Spleen (tissue), 11 donors: ENCODE measurements at regions not wholly inside any gene's neighbourhood (a gene's known extent, or its start where the extent isn't known, plus 50 kb on each side); places are given as distances from the start of the nearest gene placed in this dataset.
"Not testable (repeated sequence)": the region's sequence is repeated elsewhere in the genome, so short reads cannot be mapped to it uniquely, and the experiment has no call there.

Experiments
- DNase-seq: peaks from one replicate; pipeline ENCODE4 v3.0.0-alpha.2; 2020
- H3K27ac ChIP-seq, 8 donors: fragments of 200-600 bp; sonication (generic) in 7 of 8; 1 replicate in 4 of 8; 2 replicates in 4 of 8; pipeline versions ENCODE4 v1.5.0 to v1.8.0; 2016 to 2021; ENCODE audit warnings: inconsistent platforms in 4 of 8, mild to moderate bottlenecking in 4 of 8, moderate library complexity in 1 of 8
- H3K27me3 ChIP-seq, 7 donors: fragments of 200-600 bp; sonication (generic) in 6 of 7; replicated peaks in 1 of 7; 1 replicate in 4 of 7; 2 replicates in 3 of 7; pipeline versions ENCODE4 v1.5.0 to v1.8.0; 2016 to 2021; ENCODE audit warnings: inconsistent platforms in 3 of 7, mild to moderate bottlenecking in 1 of 7
- H3K36me3 ChIP-seq, 6 donors: fragments of 200-600 bp; sonication (generic) in 5 of 6; 1 replicate in 4 of 6; 2 replicates in 2 of 6; pipeline versions ENCODE4 v1.5.0 to v1.8.0; 2016 to 2021; ENCODE audit warnings: inconsistent platforms in 2 of 6
- H3K4me1 ChIP-seq, 6 donors: fragments of 200-600 bp; sonication (generic) in 5 of 6; 1 replicate in 3 of 6; 2 replicates in 3 of 6; pipeline versions ENCODE4 v1.5.0 to v1.8.0; 2016 to 2021; ENCODE audit warnings: inconsistent platforms in 3 of 6
- H3K4me3 ChIP-seq, 8 donors: fragments of 200-600 bp; sonication (generic) in 7 of 8; 1 replicate in 4 of 8; 2 replicates in 4 of 8; pipeline versions ENCODE4 v1.5.0 to v1.8.0; 2016 to 2021; ENCODE audit warnings: inconsistent platforms in 4 of 8, mild to moderate bottlenecking in 4 of 8, moderate library complexity in 2 of 8
- H3K9me3 ChIP-seq, 8 donors: fragments of 200-600 bp; sonication (generic) in 7 of 8; 1 replicate in 4 of 8; 2 replicates in 4 of 8; pipeline versions ENCODE4 v1.5.0 to v1.8.0; 2016 to 2021; ENCODE audit warnings: inconsistent platforms in 4 of 8
- CTCF ChIP-seq, 11 experiments: fragments of 200-600 bp in 7 of 11; fragments of 450-650 bp in 4 of 11; sonication (generic) in 4 of 11; IDR thresholded peaks in 8 of 11; conservative IDR thresholded peaks in 3 of 11; 1 replicate in 7 of 11; 2 replicates in 4 of 11; pipeline versions ENCODE4 v1.4.0 to v1.8.0; 2016 to 2021; ENCODE audit warnings: antibody characterized with exemption in 11 of 11, inconsistent platforms in 4 of 11, mild to moderate bottlenecking in 1 of 11
- POLR2A ChIP-seq, 3 donors: fragments of 450-650 bp; IDR thresholded peaks; one replicate each; pipeline ENCODE4 v1.5.1; 2017; ENCODE audit warnings: antibody characterized with exemption in 3 of 3, mild to moderate bottlenecking in 1 of 3
- POLR2AphosphoS5 ChIP-seq, 3 donors: sonication (generic); formaldehyde crosslinking; IDR thresholded peaks; one replicate each; pipeline ENCODE4 v1.5.1; 2017; ENCODE audit warnings: antibody characterized with exemption in 3 of 3
- WGBS, 5 donors: extraction: QIAGEN DNeasy Blood & Tissue Kit in 3 of 5; methylation state at CpG; one replicate each; pipeline versions ENCODE4 v1.1.5 to v1.1.7; 2013 to 2018; 5-methylcytosine and 5-hydroxymethylcytosine counted together
- intact Hi-C: fragments of 100-400 bp; cut with DNase I; formaldehyde crosslinking; loops from one replicate; pipeline ENCODE4 v1.15.0; 2023; ENCODE audit warnings: low total_unique reads
- donor health status: healthy with polysubstance abuse.
- donor health status: DM: no; HTN: no; CAD: no; lungs with moderate emphysema.
- donor health status: DM: no; HTN: no; CAD: no.
- donor health status: Bipolar disorder and iron deficiency.
- donor health status: healthy.
- donor health status: DM: no; HTN: no; CAD: no.
- donor health status: DM: yes; HTN: yes; CAD: no.

- Histone ChIP-seq H3K9me3 (peaks cover 0 to 50% (median 18%) of the 10 kb centered on the region in 8 donors), H3K27me3 (no peaks in the 10 kb centered on the region), H3K27ac (no peak overlapping the region), H3K36me3 (no peaks in the 10 kb centered on the region), H3K4me1 (no peaks in the 10 kb centered on the region), H3K4me3 (no peak overlapping the region)
- no peak for DNase-seq
- no peak for TF ChIP-seq POLR2AphosphoS5 (IDR thresholded peaks at IDR 0.05)
- TF ChIP-seq CTCF (IDR thresholded peaks at IDR 0.05 in 8 of 11, conservative IDR thresholded peaks at IDR 0.05 in 3 of 11) = no peak
- no peak for TF ChIP-seq POLR2A (IDR thresholded peaks at IDR 0.05)
- intact Hi-C loops = no loop called here
Measured at GRCh38 chr9:74078647-74079046, 418.5 kb upstream of the RORB start.

GRCh38 chr9:74080652-74081051 lies 416.5 kb upstream of the RORB start:
- H3K9me3 ChIP-seq = peaks cover 0 to 45% (median 15%) of the 10 kb centered on the region in 8 donors
- 81 to 98% (median 90%) methylated on average over 4 of the region's 4 CpGs for WGBS, 5 donors
- DNase-seq, H3K4me3 ChIP-seq, H3K4me1 ChIP-seq, intact Hi-C loops, H3K27me3 ChIP-seq, H3K36me3 ChIP-seq, H3K27ac ChIP-seq: not testable (repeated sequence)

- intact Hi-C loops = no loop called here
- no peak for DNase-seq
- Histone ChIP-seq H3K4me3 (no peak overlapping the region), H3K4me1 (no peaks in the 10 kb centered on the region), H3K36me3 (no peaks in the 10 kb centered on the region), H3K27ac (no peak overlapping the region), H3K9me3 (peaks cover 0 to 21% (median 11%) of the 10 kb centered on the region in 8 donors), H3K27me3 (no peaks in the 10 kb centered on the region)
- TF ChIP-seq POLR2AphosphoS5 (IDR thresholded peaks at IDR 0.05) (no peak), POLR2A (IDR thresholded peaks at IDR 0.05) (no peak), CTCF (IDR thresholded peaks at IDR 0.05 in 8 of 11, conservative IDR thresholded peaks at IDR 0.05 in 3 of 11) (no peak)
- WGBS, 5 donors = 82 to 93% (median 85%) methylated on average over 2 of the region's 2 CpGs
Measured at GRCh38 chr9:74083681-74084433, 413.3 kb upstream of the RORB start.

GRCh38 chr9:74085384-74086037 lies 411.6 kb upstream of the RORB start:
- intact Hi-C loops = not testable (repeated sequence)
- 78 to 89% (median 88%) methylated on average over 7 to 8 of the region's 8 CpGs for WGBS, 5 donors

GRCh38 chr9:74090921-74091320 lies 406.2 kb upstream of the RORB start:
- H3K9me3 ChIP-seq, intact Hi-C loops, H3K4me3 ChIP-seq, H3K4me1 ChIP-seq, DNase-seq, H3K27ac ChIP-seq, H3K36me3 ChIP-seq, H3K27me3 ChIP-seq: not testable (repeated sequence)
- WGBS, 5 donors = 85 to 91% (median 89%) methylated on average over 2 to 3 of the region's 3 CpGs

More at GRCh38 chr9:74085384-74086037, 411.6 kb upstream of the RORB start:
- DNase-seq, H3K27ac ChIP-seq, H3K36me3 ChIP-seq, H3K4me1 ChIP-seq, H3K27me3 ChIP-seq, H3K9me3 ChIP-seq, H3K4me3 ChIP-seq: not testable (repeated sequence)
